Stimulated activated naive CD8-positive, alpha-beta T cell treated with anti-CD3 and anti-CD28 coated beads, Interleukin-15, Interleukin-2, amounts not matched to agents 100 ng/mL and 50 ng/mL, for 24 hours (primary cell): ENCODE measurements at regions not wholly inside any gene's neighbourhood (a gene's known extent, or its start where the extent isn't known, plus 50 kb on each side); places are given as distances from the start of the nearest gene placed in this dataset.

Experiments used
- H3K27ac Mint-ChIP-seq: one replicate; pipeline ENCODE4 v1.8.0; 2021; ENCODE audit warnings: mild to moderate bottlenecking, mixed read lengths
- H3K27me3 Mint-ChIP-seq: one replicate; pipeline ENCODE4 v1.8.0; 2021; ENCODE audit warnings: mixed read lengths
- H3K36me3 Mint-ChIP-seq: one replicate; pipeline ENCODE4 v1.8.0; 2021; ENCODE audit warnings: low read depth, mixed read lengths
- H3K4me1 Mint-ChIP-seq: one replicate; pipeline ENCODE4 v1.8.0; 2021; ENCODE audit warnings: low read depth, mixed read lengths
- H3K4me3 Mint-ChIP-seq: one replicate; pipeline ENCODE4 v1.8.0; 2021; ENCODE audit warnings: mild to moderate bottlenecking, mixed read lengths
- H3K9me3 Mint-ChIP-seq: one replicate; pipeline ENCODE4 v1.8.0; 2021; ENCODE audit warnings: mixed read lengths

GRCh38 chr13:47841151-47841550 is 159.9 kb downstream of the SUCLA2 start:
- no peaks in the 10 kb centered on the region for H3K4me1 Mint-ChIP-seq
- H3K27ac Mint-ChIP-seq: no peak overlapping the region
- H3K27me3 Mint-ChIP-seq: no peaks in the 10 kb centered on the region
- no peaks in the 10 kb centered on the region for H3K36me3 Mint-ChIP-seq
- no peak overlapping the region for H3K4me3 Mint-ChIP-seq
- H3K9me3 Mint-ChIP-seq: no peaks in the 10 kb centered on the region

GRCh38 chr13:47837906-47838305 is 163.2 kb downstream of the SUCLA2 start:
- Mint-ChIP-seq H3K4me1 (no peaks in the 10 kb centered on the region), H3K27ac (no peak overlapping the region), H3K27me3 (no peaks in the 10 kb centered on the region), H3K36me3 (no peaks in the 10 kb centered on the region), H3K9me3 (no peaks in the 10 kb centered on the region), H3K4me3 (no peak overlapping the region)

- H3K27ac Mint-ChIP-seq: no peak overlapping the region
- no peaks in the 10 kb centered on the region for H3K4me1 Mint-ChIP-seq
- H3K27me3 Mint-ChIP-seq: no peaks in the 10 kb centered on the region
- no peaks in the 10 kb centered on the region for H3K9me3 Mint-ChIP-seq
- H3K4me3 Mint-ChIP-seq: no peak overlapping the region
- no peaks in the 10 kb centered on the region for H3K36me3 Mint-ChIP-seq
Measured at GRCh38 chr13:47837104-47837880, 163.8 kb downstream of the SUCLA2 start.

- no peaks in the 10 kb centered on the region for H3K27me3 Mint-ChIP-seq
- H3K36me3 Mint-ChIP-seq: no peaks in the 10 kb centered on the region
- no peak overlapping the region for H3K27ac Mint-ChIP-seq
- no peak overlapping the region for H3K4me3 Mint-ChIP-seq
- no peaks in the 10 kb centered on the region for H3K9me3 Mint-ChIP-seq
- no peaks in the 10 kb centered on the region for H3K4me1 Mint-ChIP-seq
Measured at GRCh38 chr13:47835470-47836228, 165.4 kb downstream of the SUCLA2 start.

GRCh38 chr13:47832458-47832972 is 168.6 kb downstream of the SUCLA2 start:
- H3K4me1 Mint-ChIP-seq: no peaks in the 10 kb centered on the region
- no peaks in the 10 kb centered on the region for H3K27me3 Mint-ChIP-seq
- no peaks in the 10 kb centered on the region for H3K36me3 Mint-ChIP-seq
- no peak overlapping the region for H3K27ac Mint-ChIP-seq
- H3K4me3 Mint-ChIP-seq: no peak overlapping the region
- no peaks in the 10 kb centered on the region for H3K9me3 Mint-ChIP-seq

- Mint-ChIP-seq H3K27ac (no peak overlapping the region), H3K27me3 (no peaks in the 10 kb centered on the region), H3K4me1 (no peaks in the 10 kb centered on the region)
Measured at GRCh38 chr13:47831265-47831664, 169.8 kb downstream of the SUCLA2 start.

GRCh38 chr13:47829690-47830089 is 171.4 kb downstream of the SUCLA2 start:
- H3K27ac Mint-ChIP-seq: no peak overlapping the region
- no peak overlapping the region for H3K4me3 Mint-ChIP-seq
- peaks cover 9% of the 10 kb centered on the region for H3K9me3 Mint-ChIP-seq
- no peaks in the 10 kb centered on the region for H3K4me1 Mint-ChIP-seq
- no peaks in the 10 kb centered on the region for H3K27me3 Mint-ChIP-seq
- peaks cover 4% of the 10 kb centered on the region for H3K36me3 Mint-ChIP-seq

More at GRCh38 chr13:47831265-47831664, 169.8 kb downstream of the SUCLA2 start:
- Mint-ChIP-seq H3K36me3 (no peaks in the 10 kb centered on the region), H3K4me3 (no peak overlapping the region), H3K9me3 (no peaks in the 10 kb centered on the region)

GRCh38 chr13:47826471-47826870 is 174.6 kb downstream of the SUCLA2 start:
- H3K4me1 Mint-ChIP-seq: no peaks in the 10 kb centered on the region
- peaks cover 4% of the 10 kb centered on the region for H3K36me3 Mint-ChIP-seq
- no peak overlapping the region for H3K27ac Mint-ChIP-seq

GRCh38 chr13:47822036-47822435 is 179.0 kb downstream of the SUCLA2 start:
- H3K27ac Mint-ChIP-seq: no peak overlapping the region
- no peaks in the 10 kb centered on the region for H3K4me1 Mint-ChIP-seq
- H3K9me3 Mint-ChIP-seq: peaks cover 9% of the 10 kb centered on the region
- peaks cover 4% of the 10 kb centered on the region for H3K36me3 Mint-ChIP-seq
- H3K27me3 Mint-ChIP-seq: no peaks in the 10 kb centered on the region
- H3K4me3 Mint-ChIP-seq: no peak overlapping the region

More at GRCh38 chr13:47826471-47826870, 174.6 kb downstream of the SUCLA2 start:
- Mint-ChIP-seq H3K27me3 (no peaks in the 10 kb centered on the region), H3K9me3 (peaks cover 9% of the 10 kb centered on the region), H3K4me3 (no peak overlapping the region)

GRCh38 chr13:47816831-47817230 is 184.2 kb downstream of the SUCLA2 start:
- no peaks in the 10 kb centered on the region for H3K27me3 Mint-ChIP-seq
- H3K36me3 Mint-ChIP-seq: no peaks in the 10 kb centered on the region
- no peaks in the 10 kb centered on the region for H3K4me1 Mint-ChIP-seq
- H3K9me3 Mint-ChIP-seq: no peaks in the 10 kb centered on the region
- H3K4me3 Mint-ChIP-seq: no peak overlapping the region
- no peak overlapping the region for H3K27ac Mint-ChIP-seq

- Mint-ChIP-seq H3K4me3 (no peak overlapping the region), H3K27me3 (no peaks in the 10 kb centered on the region), H3K27ac (no peak overlapping the region)
Measured at GRCh38 chr13:47813718-47814117, 187.4 kb downstream of the SUCLA2 start.

GRCh38 chr13:47809411-47809810 is 191.7 kb downstream of the SUCLA2 start:
- no peak overlapping the region for H3K4me3 Mint-ChIP-seq
- no peaks in the 10 kb centered on the region for H3K9me3 Mint-ChIP-seq
- H3K4me1 Mint-ChIP-seq: no peaks in the 10 kb centered on the region
- H3K27me3 Mint-ChIP-seq: no peaks in the 10 kb centered on the region
- H3K36me3 Mint-ChIP-seq: no peaks in the 10 kb centered on the region
- H3K27ac Mint-ChIP-seq: no peak overlapping the region

More at GRCh38 chr13:47813718-47814117, 187.4 kb downstream of the SUCLA2 start:
- H3K4me1 Mint-ChIP-seq: no peaks in the 10 kb centered on the region
- H3K36me3 Mint-ChIP-seq: no peaks in the 10 kb centered on the region
- no peaks in the 10 kb centered on the region for H3K9me3 Mint-ChIP-seq

- no peak overlapping the region for H3K4me3 Mint-ChIP-seq
Measured at GRCh38 chr13:47803131-47803530, 197.9 kb downstream of the SUCLA2 start.

GRCh38 chr13:47801555-47801954 is 199.5 kb downstream of the SUCLA2 start:
- Mint-ChIP-seq H3K4me1 (no peaks in the 10 kb centered on the region), H3K27me3 (no peaks in the 10 kb centered on the region), H3K4me3 (no peak overlapping the region), H3K9me3 (no peaks in the 10 kb centered on the region), H3K27ac (no peak overlapping the region), H3K36me3 (no peaks in the 10 kb centered on the region)

More at GRCh38 chr13:47803131-47803530, 197.9 kb downstream of the SUCLA2 start:
- Mint-ChIP-seq H3K27me3 (no peaks in the 10 kb centered on the region), H3K36me3 (no peaks in the 10 kb centered on the region), H3K4me1 (no peaks in the 10 kb centered on the region), H3K27ac (no peak overlapping the region), H3K9me3 (no peaks in the 10 kb centered on the region)

GRCh38 chr13:47800593-47800992 is 200.5 kb downstream of the SUCLA2 start:
- no peaks in the 10 kb centered on the region for H3K4me1 Mint-ChIP-seq
- H3K27ac Mint-ChIP-seq: no peak overlapping the region
- no peak overlapping the region for H3K4me3 Mint-ChIP-seq
- no peaks in the 10 kb centered on the region for H3K9me3 Mint-ChIP-seq
- H3K36me3 Mint-ChIP-seq: no peaks in the 10 kb centered on the region
- no peaks in the 10 kb centered on the region for H3K27me3 Mint-ChIP-seq
